SK-N-SH (cell line): ENCODE measurements at regions not wholly inside any gene's neighbourhood (a gene's known extent, or its start where the extent isn't known, plus 50 kb on each side); places are given as distances from the start of the nearest gene placed in this dataset.

Experiments
- CTCF ChIA-PET: fragments of 300-600, 350-600 bp; formaldehyde crosslinking; extraction: SDS; loops from one replicate; lab custom pipeline; 2021; lab: Yijun Ruan, JAX
- POLR2A ChIA-PET: fragments of 350-600 bp; sonication (Branson Sonifier 250); formaldehyde crosslinking; extraction: SDS; loops from one replicate; lab custom pipeline; 2020; ENCODE audit warnings: antibody characterized with exemption, inconsistent platforms; lab: Yijun Ruan, JAX
- DNase-seq: peaks from one replicate; pipeline ENCODE4 v3.0.0; 2012
- H2AFZ ChIP-seq: fragments of 200-600 bp; sonication (generic); 2 replicates; pipeline ENCODE4 v1.8.1; 2016; ENCODE audit warnings: antibody characterized with exemption, mild to moderate bottlenecking, low read depth
- H3F3A ChIP-seq: fragments of 200-600 bp; sonication (generic); replicated peaks from 2 replicates; pipeline ENCODE3; 2016; ENCODE audit warnings: antibody characterized with exemption, mild to moderate bottlenecking; ENCODE audit not compliant: insufficient read depth
- H3K27ac ChIP-seq, 2 experiments: fragments of 200-500 bp in 1 of 2; fragments of 200-600 bp in 1 of 2; sonication (Bioruptor generic) in 1 of 2; sonication (generic), shearing (Covaris generic) in 1 of 2; 2 replicates each; pipeline versions ENCODE4 v1.5.1 to v1.6.1; 2014 to 2016; ENCODE audit warnings: low read depth in 2 of 2, inconsistent platforms in 1 of 2, low read length in 1 of 2, mild to moderate bottlenecking in 1 of 2, mixed read lengths in 1 of 2
- H3K27me3 ChIP-seq: fragments of 200-600 bp; sonication (generic), shearing (Covaris generic); 2 replicates; pipeline ENCODE4 v1.6.1; 2016; ENCODE audit warnings: mixed run types; ENCODE audit not compliant: insufficient read depth
- H3K36me3 ChIP-seq, 2 experiments: fragments of 200-500 bp in 1 of 2; fragments of 200-600 bp in 1 of 2; sonication (Bioruptor generic) in 1 of 2; sonication (generic) in 1 of 2; replicated peaks in 1 of 2; 2 replicates each; pipeline versions ENCODE3 to v1.5.1; 2014 to 2016; ENCODE audit warnings: low read length in 1 of 2, mild to moderate bottlenecking in 1 of 2; ENCODE audit not compliant: insufficient read depth in 2 of 2, control insufficient read depth in 1 of 2
- H3K4me1 ChIP-seq, 2 experiments: fragments of 200-500 bp in 1 of 2; fragments of 200-600 bp in 1 of 2; sonication (Bioruptor generic) in 1 of 2; sonication (generic), shearing (Covaris generic) in 1 of 2; 2 replicates each; pipeline versions ENCODE4 v1.5.1 to v1.6.1; 2014 to 2016; ENCODE audit warnings: low read depth in 1 of 2, low read length in 1 of 2, mixed run types in 1 of 2; ENCODE audit not compliant: insufficient read depth in 2 of 2, control insufficient read depth in 1 of 2
- H3K4me2 ChIP-seq: fragments of 200-600 bp; sonication (generic), shearing (Covaris generic); 2 replicates; pipeline ENCODE4 v1.6.1; 2017; ENCODE audit warnings: mixed run types
- H3K4me3 ChIP-seq, 2 experiments: fragments of 200-500 bp in 1 of 2; fragments of 200-600 bp in 1 of 2; sonication (Bioruptor generic) in 1 of 2; sonication (generic), shearing (Covaris generic) in 1 of 2; 2 replicates each; pipeline versions ENCODE4 v1.5.1 to v1.8.1; 2014 to 2016; ENCODE audit warnings: low read depth in 2 of 2, inconsistent platforms in 1 of 2, low read length in 1 of 2, mild to moderate bottlenecking in 1 of 2, mixed read lengths in 1 of 2, moderate library complexity in 1 of 2
- H3K79me2 ChIP-seq: fragments of 200-600 bp; sonication (generic); 2 replicates; pipeline ENCODE4 v1.8.1; 2017; ENCODE audit warnings: mild to moderate bottlenecking; ENCODE audit not compliant: insufficient read depth
- H3K9ac ChIP-seq: fragments of 200-600 bp; sonication (generic); 2 replicates; pipeline ENCODE4 v1.6.1; 2017; ENCODE audit warnings: mixed run types
- H3K9me2 ChIP-seq: fragments of 200-600 bp; sonication (generic); 2 replicates; pipeline ENCODE4 v1.6.1; 2017; ENCODE audit warnings: mixed run types
- H3K9me3 ChIP-seq: fragments of 200-600 bp; sonication (generic); 2 replicates; pipeline ENCODE4 v1.6.1; 2017; ENCODE audit warnings: mixed run types, mild to moderate bottlenecking, moderate library complexity
- H4K20me1 ChIP-seq: fragments of 200-600 bp; sonication (generic); 2 replicates; pipeline ENCODE4 v1.6.1; 2017; ENCODE audit warnings: mild to moderate bottlenecking, mixed run types; ENCODE audit not compliant: insufficient read depth
- CHD2 ChIP-seq: fragments of 150-350 bp; IDR thresholded peaks from 2 replicates; pipeline ENCODE4 v1.6.1; 2018; ENCODE audit warnings: low read length; ENCODE audit not compliant: partially characterized antibody
- EZH2phosphoT487 ChIP-seq: fragments of 200-600 bp; sonication (generic); IDR thresholded peaks from 2 replicates; pipeline ENCODE4 v1.6.1; 2017; ENCODE audit warnings: low read depth, mixed run types, mild to moderate bottlenecking, antibody characterized with exemption, moderate library complexity, borderline replicate concordance
- FOSL2 ChIP-seq: IDR thresholded peaks from 2 replicates; pipeline ENCODE4 v1.4.0; 2012; ENCODE audit warnings: low read depth, mild to moderate bottlenecking, moderate library complexity, borderline replicate concordance
- FOXJ3 ChIP-seq: sonication (generic); formaldehyde crosslinking; IDR thresholded peaks from 2 replicates; pipeline ENCODE4 v1.5.1; 2020; ENCODE audit warnings: mild to moderate bottlenecking, missing genetic modification reagents
- FOXM1 ChIP-seq: IDR thresholded peaks from 2 replicates; pipeline ENCODE4 v1.4.0; 2012; ENCODE audit warnings: low read depth, mild to moderate bottlenecking
- GABPA ChIP-seq: IDR thresholded peaks from 2 replicates; pipeline ENCODE4 v1.4.0; 2012; ENCODE audit warnings: low read depth, mild to moderate bottlenecking
- MEF2A ChIP-seq: IDR thresholded peaks from 2 replicates; pipeline ENCODE4 v1.4.0; 2012; ENCODE audit warnings: low read depth, borderline replicate concordance
- RAD21 ChIP-seq: IDR thresholded peaks from 2 replicates; pipeline ENCODE4 v1.6.1; 2012; ENCODE audit warnings: mild to moderate bottlenecking, low read length
- RCOR1 ChIP-seq: fragments of 150-350 bp; IDR thresholded peaks from 2 replicates; pipeline ENCODE4 v1.6.1; 2017; ENCODE audit warnings: antibody characterized with exemption, low read length
- RFX5 ChIP-seq: IDR thresholded peaks from 2 replicates; pipeline ENCODE4 v1.6.1; 2012; ENCODE audit warnings: mild to moderate bottlenecking, improper control_type of control experiment, low read length
- TAF1 ChIP-seq: IDR thresholded peaks from 2 replicates; pipeline ENCODE4 v1.6.1; 2012; ENCODE audit warnings: low read depth, mild to moderate bottlenecking, low read length, moderate library complexity, borderline replicate concordance
- TCF12 ChIP-seq: IDR thresholded peaks from 2 replicates; pipeline ENCODE4 v1.4.0; 2012
- WGBS: methylation state at CpG from one replicate; pipeline ENCODE4 v1.1.6; 2017; ENCODE audit warnings: low lambda C conversion rate; 5-methylcytosine and 5-hydroxymethylcytosine counted together
- TF ChIP-seq, protein P1 (sequence below): fragments of 150-350 bp; IDR thresholded peaks from 2 replicates; pipeline ENCODE4 v1.6.1; 2016; ENCODE audit warnings: mild to moderate bottlenecking, low read depth, low read length
- TF ChIP-seq, protein P2 (sequence below): fragments of 200-600 bp; sonication (generic); IDR thresholded peaks from 2 replicates; pipeline ENCODE4 v1.6.1; 2017; ENCODE audit warnings: antibody characterized with exemption, mild to moderate bottlenecking, moderate library complexity
- TF ChIP-seq, protein P3 (sequence below): IDR thresholded peaks from 2 replicates; pipeline ENCODE4 v1.4.0; 2012; ENCODE audit warnings: low read depth
- TF ChIP-seq, protein P4 (sequence below): IDR thresholded peaks from 2 replicates; pipeline ENCODE4 v1.4.0; 2012; ENCODE audit warnings: low read depth, borderline replicate concordance

DNA sequence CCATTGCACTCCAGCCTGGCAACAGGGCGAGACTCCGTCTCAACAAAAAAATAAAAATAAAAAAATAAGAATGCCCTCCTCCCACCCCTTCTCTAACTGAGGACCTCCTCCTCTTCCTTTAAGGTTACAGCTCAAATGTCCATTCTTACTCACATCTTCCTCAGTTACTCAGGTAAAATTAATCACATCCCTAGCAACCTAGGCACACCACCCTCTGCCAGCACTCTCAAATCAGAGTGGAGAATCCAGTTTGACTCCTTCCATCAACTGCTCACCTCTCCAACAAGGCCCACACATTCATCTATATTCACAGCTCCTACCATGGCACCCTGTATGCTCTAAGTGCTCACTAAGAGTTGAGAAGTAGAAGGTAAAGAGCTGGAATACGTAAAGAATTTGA, 254.3 kb downstream of the ZEB2 start:
- TF ChIP-seq EZH2phosphoT487 (no peak), MEF2A (no peak), TCF12 (no peak)
- DNase-seq = no peak
- Histone ChIP-seq H3K27ac (no peak overlapping the region), H4K20me1 (no peaks in the 10 kb centered on the region), H3F3A (no peaks in the 10 kb centered on the region), H3K79me2 (no peaks in the 10 kb centered on the region), H3K9me2 (no peaks in the 10 kb centered on the region), H3K4me2 (no peak overlapping the region), H3K27me3 (no peaks in the 10 kb centered on the region), H2AFZ (no peak overlapping the region), H3K9ac (no peak overlapping the region), H3K36me3 (no peaks in the 10 kb centered on the region), H3K9me3 (no peaks in the 10 kb centered on the region), H3K4me1 (no peaks in the 10 kb centered on the region), H3K4me3 (no peak overlapping the region)
- ChIA-PET CTCF (no interaction called here), POLR2A (no interaction called here)
- 87% methylated on average over 3 of the region's 3 CpGs for WGBS

DNA sequence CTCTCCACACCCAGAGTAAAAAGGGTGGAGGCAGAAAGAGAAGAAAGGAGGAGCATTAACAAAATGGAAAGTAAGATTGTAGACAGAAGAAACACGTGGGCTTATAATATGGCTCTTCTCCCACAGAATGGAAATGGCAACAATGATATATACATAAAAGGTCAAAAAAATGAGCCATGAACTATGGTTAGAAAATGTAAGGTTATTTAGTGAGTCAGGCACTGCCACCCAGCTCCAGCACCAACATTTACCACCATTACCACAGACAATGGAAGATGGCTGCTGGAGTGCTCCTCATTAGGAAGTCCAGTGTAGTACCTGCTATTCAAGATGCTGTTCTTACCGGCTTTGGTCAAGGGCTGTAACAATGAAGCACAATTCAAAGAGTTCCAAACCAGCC, 258.0 kb downstream of the ZEB2 start:
- Histone ChIP-seq H3K27me3 (no peaks in the 10 kb centered on the region), H3K36me3 (peaks cover 0 to 7% of the 10 kb centered on the region in 2 experiments), H3K4me2 (no peak overlapping the region), H3K4me1 (no peaks in the 10 kb centered on the region), H3K9me2 (no peaks in the 10 kb centered on the region), H3F3A (no peaks in the 10 kb centered on the region), H3K9ac (no peak overlapping the region), H3K79me2 (no peaks in the 10 kb centered on the region), H3K27ac (no peak overlapping the region), H4K20me1 (no peaks in the 10 kb centered on the region), H3K9me3 (peaks cover 6% of the 10 kb centered on the region; the same call in 1 of the 2 replicates), H3K4me3 (no peak overlapping the region), H2AFZ (no peak overlapping the region)
- CTCF ChIA-PET = interaction anchor here (1.8 kb wide), 1 partner anchor 9 kb away, joined by 3 read pairs; no protein-coding TSS in a partner anchor
- no peak for DNase-seq
- TF ChIP-seq TAF1 (no peak), FOXM1 (no peak), RCOR1 (no peak), RAD21 (no peak), CHD2 (no peak), FOSL2 (no peak), GABPA (no peak), FOXJ3 (CRISPR knock-in tag) (no peak), RFX5 (no peak)
- TF ChIP-seq, protein P1, sequence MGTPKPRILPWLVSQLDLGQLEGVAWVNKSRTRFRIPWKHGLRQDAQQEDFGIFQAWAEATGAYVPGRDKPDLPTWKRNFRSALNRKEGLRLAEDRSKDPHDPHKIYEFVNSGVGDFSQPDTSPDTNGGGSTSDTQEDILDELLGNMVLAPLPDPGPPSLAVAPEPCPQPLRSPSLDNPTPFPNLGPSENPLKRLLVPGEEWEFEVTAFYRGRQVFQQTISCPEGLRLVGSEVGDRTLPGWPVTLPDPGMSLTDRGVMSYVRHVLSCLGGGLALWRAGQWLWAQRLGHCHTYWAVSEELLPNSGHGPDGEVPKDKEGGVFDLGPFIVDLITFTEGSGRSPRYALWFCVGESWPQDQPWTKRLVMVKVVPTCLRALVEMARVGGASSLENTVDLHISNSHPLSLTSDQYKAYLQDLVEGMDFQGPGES = no peak
- TF ChIP-seq, protein P2, sequence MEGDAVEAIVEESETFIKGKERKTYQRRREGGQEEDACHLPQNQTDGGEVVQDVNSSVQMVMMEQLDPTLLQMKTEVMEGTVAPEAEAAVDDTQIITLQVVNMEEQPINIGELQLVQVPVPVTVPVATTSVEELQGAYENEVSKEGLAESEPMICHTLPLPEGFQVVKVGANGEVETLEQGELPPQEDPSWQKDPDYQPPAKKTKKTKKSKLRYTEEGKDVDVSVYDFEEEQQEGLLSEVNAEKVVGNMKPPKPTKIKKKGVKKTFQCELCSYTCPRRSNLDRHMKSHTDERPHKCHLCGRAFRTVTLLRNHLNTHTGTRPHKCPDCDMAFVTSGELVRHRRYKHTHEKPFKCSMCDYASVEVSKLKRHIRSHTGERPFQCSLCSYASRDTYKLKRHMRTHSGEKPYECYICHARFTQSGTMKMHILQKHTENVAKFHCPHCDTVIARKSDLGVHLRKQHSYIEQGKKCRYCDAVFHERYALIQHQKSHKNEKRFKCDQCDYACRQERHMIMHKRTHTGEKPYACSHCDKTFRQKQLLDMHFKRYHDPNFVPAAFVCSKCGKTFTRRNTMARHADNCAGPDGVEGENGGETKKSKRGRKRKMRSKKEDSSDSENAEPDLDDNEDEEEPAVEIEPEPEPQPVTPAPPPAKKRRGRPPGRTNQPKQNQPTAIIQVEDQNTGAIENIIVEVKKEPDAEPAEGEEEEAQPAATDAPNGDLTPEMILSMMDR = no peak
- TF ChIP-seq, protein P3, sequence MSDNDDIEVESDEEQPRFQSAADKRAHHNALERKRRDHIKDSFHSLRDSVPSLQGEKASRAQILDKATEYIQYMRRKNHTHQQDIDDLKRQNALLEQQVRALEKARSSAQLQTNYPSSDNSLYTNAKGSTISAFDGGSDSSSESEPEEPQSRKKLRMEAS = no peak
- TF ChIP-seq, protein P4, sequence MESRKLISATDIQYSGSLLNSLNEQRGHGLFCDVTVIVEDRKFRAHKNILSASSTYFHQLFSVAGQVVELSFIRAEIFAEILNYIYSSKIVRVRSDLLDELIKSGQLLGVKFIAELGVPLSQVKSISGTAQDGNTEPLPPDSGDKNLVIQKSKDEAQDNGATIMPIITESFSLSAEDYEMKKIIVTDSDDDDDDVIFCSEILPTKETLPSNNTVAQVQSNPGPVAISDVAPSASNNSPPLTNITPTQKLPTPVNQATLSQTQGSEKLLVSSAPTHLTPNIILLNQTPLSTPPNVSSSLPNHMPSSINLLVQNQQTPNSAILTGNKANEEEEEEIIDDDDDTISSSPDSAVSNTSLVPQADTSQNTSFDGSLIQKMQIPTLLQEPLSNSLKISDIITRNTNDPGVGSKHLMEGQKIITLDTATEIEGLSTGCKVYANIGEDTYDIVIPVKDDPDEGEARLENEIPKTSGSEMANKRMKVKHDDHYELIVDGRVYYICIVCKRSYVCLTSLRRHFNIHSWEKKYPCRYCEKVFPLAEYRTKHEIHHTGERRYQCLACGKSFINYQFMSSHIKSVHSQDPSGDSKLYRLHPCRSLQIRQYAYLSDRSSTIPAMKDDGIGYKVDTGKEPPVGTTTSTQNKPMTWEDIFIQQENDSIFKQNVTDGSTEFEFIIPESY = no peak
- 91% methylated on average over 2 of the region's 2 CpGs for WGBS
- POLR2A ChIA-PET = no interaction called here
